ENCODE measurements at regions not wholly inside any gene's neighbourhood (a gene's known extent, or its start where the extent isn't known, plus 50 kb on each side); places are given as distances from the start of the nearest gene placed in this dataset.
A peak's percentile ranks its signal among the peaks of the same experiment; 100 is the strongest.

DNA sequence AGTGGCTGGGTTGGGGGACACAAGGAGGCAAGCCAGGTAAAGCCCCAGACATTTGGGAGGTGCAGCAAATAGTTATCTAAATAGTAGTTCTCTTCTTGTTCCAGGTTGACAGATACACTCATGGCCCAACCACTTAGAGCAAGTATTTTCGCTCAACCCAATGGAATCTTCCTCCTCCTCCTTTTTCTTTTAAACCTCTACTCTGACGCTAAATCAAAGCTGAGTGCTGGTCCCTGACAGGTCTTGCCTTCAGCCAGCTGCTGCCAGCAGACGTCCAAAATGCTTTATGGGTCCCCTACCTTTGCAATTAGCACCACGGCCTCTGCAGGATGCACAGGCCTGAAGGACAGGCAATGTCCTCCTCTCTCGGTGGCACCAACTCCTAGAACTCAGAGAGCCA, 558.5 kb downstream of the MIAT start:
- TF ChIP-seq GATA2 (IDR thresholded peaks at IDR 0.05; ENCODE audit: low read depth, low read length) (no peak), GATA3 (IDR thresholded peaks at IDR 0.05; ENCODE audit: low read depth, low read length) (no peak)

GRCh38 chr22:27216444-27216843, 559.1 kb downstream of the MIAT start:
- TF ChIP-seq GATA3 (IDR thresholded peaks at IDR 0.05; ENCODE audit: low read depth, low read length) (no peak), GATA2 (IDR thresholded peaks at IDR 0.05; ENCODE audit: low read depth, low read length) (no peak)

DNA sequence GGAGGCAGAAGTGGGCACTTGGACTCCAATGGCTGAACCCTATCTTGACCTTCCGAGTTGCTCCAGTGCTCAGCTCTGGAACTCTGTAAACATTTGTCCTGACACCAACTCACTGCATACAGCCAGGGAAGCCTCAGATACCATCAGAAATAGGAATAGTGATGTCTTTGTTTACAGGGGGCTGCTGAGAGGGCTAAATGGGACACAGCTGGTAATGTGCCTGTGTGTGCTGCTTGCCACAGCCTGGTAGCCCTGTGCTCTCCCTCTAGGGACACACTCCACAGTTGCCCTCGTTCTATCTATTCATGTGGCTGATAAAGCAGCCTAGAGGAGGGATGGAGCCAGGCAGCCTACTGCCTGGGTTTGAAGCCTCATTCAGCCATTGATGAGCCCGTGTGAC, 559.8 kb downstream of the MIAT start:
- no peak; the same call in 1 of the 2 replicates for TF ChIP-seq GATA3 (IDR thresholded peaks at IDR 0.05; ENCODE audit: low read depth, low read length)
- peak; percentile 51 for TF ChIP-seq GATA2 (IDR thresholded peaks at IDR 0.05; ENCODE audit: low read depth, low read length)

- TF ChIP-seq GATA2 (IDR thresholded peaks at IDR 0.05; ENCODE audit: low read depth, low read length) = peak; percentile 92
- peak; percentile 88 for TF ChIP-seq GATA3 (IDR thresholded peaks at IDR 0.05; ENCODE audit: low read depth, low read length)
These were observed 560.9 kb downstream of the MIAT start for GRCh38 chr22:27218012-27218920.

DNA sequence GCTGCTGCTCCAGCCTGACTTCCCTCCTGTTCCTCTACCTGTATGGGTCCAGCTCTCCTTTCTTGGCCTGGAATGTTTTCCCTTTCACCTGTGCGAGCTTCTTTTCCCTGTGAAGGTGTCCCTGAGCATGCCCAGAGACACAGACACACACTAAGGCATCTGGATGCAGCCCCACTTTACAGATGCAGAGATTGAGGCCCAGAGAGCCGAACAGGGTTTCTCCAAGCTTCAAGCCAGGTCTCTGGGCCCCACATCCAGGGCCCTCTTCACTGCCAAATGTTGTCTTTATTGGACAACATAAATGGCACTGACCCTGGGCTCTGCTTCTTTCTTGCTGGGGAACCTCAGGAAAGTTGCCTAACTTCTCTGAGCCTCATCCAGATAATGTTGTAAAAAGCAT, 561.6 kb downstream of the MIAT start:
- TF ChIP-seq GATA3 (IDR thresholded peaks at IDR 0.05; ENCODE audit: low read depth, low read length) = no peak

GRCh38 chr22:27220339-27220738, 563.0 kb downstream of the MIAT start:
- no peak for TF ChIP-seq GATA3 (IDR thresholded peaks at IDR 0.05; ENCODE audit: low read depth, low read length)
- no peak for TF ChIP-seq GATA2 (IDR thresholded peaks at IDR 0.05; ENCODE audit: low read depth, low read length)

- TF ChIP-seq GATA3 (IDR thresholded peaks at IDR 0.05; ENCODE audit: low read depth, low read length) = no peak
- no peak for TF ChIP-seq GATA2 (IDR thresholded peaks at IDR 0.05; ENCODE audit: low read depth, low read length)
These were observed 564.8 kb downstream of the MIAT start for GRCh38 chr22:27222178-27222577.

- TF ChIP-seq GATA3 (IDR thresholded peaks at IDR 0.05; ENCODE audit: low read depth, low read length) (no peak), GATA2 (IDR thresholded peaks at IDR 0.05; ENCODE audit: low read depth, low read length) (no peak)
These were observed 566.2 kb downstream of the MIAT start for GRCh38 chr22:27223317-27224177.

GRCh38 chr22:27224485-27225374, 567.3 kb downstream of the MIAT start:
- TF ChIP-seq GATA3 (IDR thresholded peaks at IDR 0.05; ENCODE audit: low read depth, low read length) (no peak), GATA2 (IDR thresholded peaks at IDR 0.05; ENCODE audit: low read depth, low read length) (peak; percentile 48; the same call in 1 of the 2 replicates)

GRCh38 chr22:27226666-27227065, 569.3 kb downstream of the MIAT start:
- TF ChIP-seq GATA3 (IDR thresholded peaks at IDR 0.05; ENCODE audit: low read depth, low read length) (no peak), GATA2 (IDR thresholded peaks at IDR 0.05; ENCODE audit: low read depth, low read length) (no peak)

- TF ChIP-seq GATA2 (IDR thresholded peaks at IDR 0.05; ENCODE audit: low read depth, low read length) = no peak
- TF ChIP-seq GATA3 (IDR thresholded peaks at IDR 0.05; ENCODE audit: low read depth, low read length) = no peak
These were observed 571.4 kb downstream of the MIAT start for GRCh38 chr22:27228771-27229170.

DNA sequence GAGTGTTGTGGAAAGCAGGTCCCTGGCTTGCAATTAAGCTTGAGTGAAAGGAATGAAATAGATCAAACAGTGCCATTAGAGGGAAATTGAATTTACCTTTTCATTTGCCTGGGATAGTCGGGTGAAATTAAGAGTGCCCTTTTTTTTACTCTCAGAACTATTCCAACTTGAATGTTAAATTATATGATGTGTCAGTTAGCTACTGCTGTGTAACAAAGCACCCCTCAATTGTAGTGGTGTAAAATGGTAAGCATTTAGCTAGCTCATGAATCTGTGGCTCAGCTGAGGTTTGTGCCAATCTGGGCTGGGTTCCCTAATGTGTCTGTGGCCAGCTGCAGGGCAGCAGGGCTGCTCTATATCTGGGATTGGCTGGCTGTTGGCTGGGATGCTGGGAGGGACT, 571.4 kb downstream of the MN1 start:
- no peak for TF ChIP-seq GATA3 (IDR thresholded peaks at IDR 0.05; ENCODE audit: low read depth, low read length)
- TF ChIP-seq GATA2 (IDR thresholded peaks at IDR 0.05; ENCODE audit: low read depth, low read length) = no peak

GRCh38 chr22:27231266-27231665, 570.3 kb downstream of the MN1 start:
- TF ChIP-seq GATA2 (IDR thresholded peaks at IDR 0.05; ENCODE audit: low read depth, low read length) = no peak
- no peak for TF ChIP-seq GATA3 (IDR thresholded peaks at IDR 0.05; ENCODE audit: low read depth, low read length)

DNA sequence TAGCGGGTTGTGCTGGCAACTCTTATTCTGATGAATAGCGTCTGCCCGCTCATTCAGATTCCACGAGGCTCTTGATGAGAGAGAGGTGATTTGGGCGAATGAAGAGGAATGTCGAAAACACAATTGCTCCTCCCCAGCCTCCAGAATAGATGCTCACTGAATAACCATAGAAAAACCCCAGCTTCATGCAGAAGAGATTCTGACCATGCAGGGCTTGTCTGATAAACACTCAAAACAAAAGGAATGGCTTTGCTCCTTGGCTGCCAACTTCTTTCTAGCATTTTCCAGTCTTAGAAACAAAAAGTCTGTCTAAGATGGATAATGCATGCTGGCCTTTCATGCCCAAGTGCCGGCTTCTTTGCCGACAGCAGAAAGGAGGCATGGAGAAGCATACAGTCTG, 569.5 kb downstream of the MN1 start:
- TF ChIP-seq GATA2 (IDR thresholded peaks at IDR 0.05; ENCODE audit: low read depth, low read length) = no peak
